ENCODE measurements at regions not wholly inside any gene's neighbourhood (a gene's known extent, or its start where the extent isn't known, plus 50 kb on each side); places are given as distances from the start of the nearest gene placed in this dataset.

GRCh38 chr2:189252991-189253675 is 73.6 kb upstream of the COL5A2 start:
- Histone ChIP-seq H3K9me3 (ENCODE audit: control insufficient read depth, low read length) (no peaks in the 10 kb centered on the region), H3K27ac (ENCODE audit: insufficient read depth, low read depth, low read length, poor library complexity, severe bottlenecking) (no peak overlapping the region), H3K36me3 (ENCODE audit: control insufficient read depth, insufficient read depth, low read length) (no peaks in the 10 kb centered on the region), H3K27me3 (ENCODE audit: control insufficient read depth, insufficient read depth, low read length, poor library complexity, severe bottlenecking) (no peaks in the 10 kb centered on the region), H3K4me1 (ENCODE audit: control insufficient read depth, insufficient read depth, low read length) (no peaks in the 10 kb centered on the region), H3K4me3 (ENCODE audit: insufficient read depth, low read depth, low read length) (no peak overlapping the region)
- 91 to 92% methylated on average over 6 of the region's 6 CpGs for WGBS, 2 experiments

GRCh38 chr2:189253836-189254235 is 74.3 kb upstream of the COL5A2 start:
- H3K36me3 ChIP-seq (ENCODE audit: control insufficient read depth, insufficient read depth, low read length), result no peaks in the 10 kb centered on the region
- no peaks in the 10 kb centered on the region for H3K9me3 ChIP-seq (ENCODE audit: control insufficient read depth, low read length)
- no peaks in the 10 kb centered on the region for H3K4me1 ChIP-seq (ENCODE audit: control insufficient read depth, insufficient read depth, low read length)
- H3K27me3 ChIP-seq (ENCODE audit: control insufficient read depth, insufficient read depth, low read length, poor library complexity, severe bottlenecking), result no peaks in the 10 kb centered on the region
- H3K4me3 ChIP-seq (ENCODE audit: insufficient read depth, low read depth, low read length), result no peak overlapping the region
- H3K27ac ChIP-seq (ENCODE audit: insufficient read depth, low read depth, low read length, poor library complexity, severe bottlenecking), result no peak overlapping the region

- H3K4me1 ChIP-seq (ENCODE audit: control insufficient read depth, insufficient read depth, low read length), result no peaks in the 10 kb centered on the region
- H3K4me3 ChIP-seq (ENCODE audit: insufficient read depth, low read depth, low read length), result no peak overlapping the region
- no peaks in the 10 kb centered on the region for H3K27me3 ChIP-seq (ENCODE audit: control insufficient read depth, insufficient read depth, low read length, poor library complexity, severe bottlenecking)
- WGBS, 2 experiments, result 80 to 88% methylated on average over 4 of the region's 4 CpGs
- no peaks in the 10 kb centered on the region for H3K9me3 ChIP-seq (ENCODE audit: control insufficient read depth, low read length)
- no peak overlapping the region for H3K27ac ChIP-seq (ENCODE audit: insufficient read depth, low read depth, low read length, poor library complexity, severe bottlenecking)
- no peaks in the 10 kb centered on the region for H3K36me3 ChIP-seq (ENCODE audit: control insufficient read depth, insufficient read depth, low read length)
Observed at GRCh38 chr2:189254268-189254883, 74.8 kb upstream of the COL5A2 start.

- Histone ChIP-seq H3K27me3 (ENCODE audit: control insufficient read depth, insufficient read depth, low read length, poor library complexity, severe bottlenecking) (no peaks in the 10 kb centered on the region), H3K4me3 (ENCODE audit: insufficient read depth, low read depth, low read length) (no peak overlapping the region), H3K9me3 (ENCODE audit: control insufficient read depth, low read length) (no peaks in the 10 kb centered on the region), H3K4me1 (ENCODE audit: control insufficient read depth, insufficient read depth, low read length) (no peaks in the 10 kb centered on the region), H3K27ac (ENCODE audit: insufficient read depth, low read depth, low read length, poor library complexity, severe bottlenecking) (no peak overlapping the region), H3K36me3 (ENCODE audit: control insufficient read depth, insufficient read depth, low read length) (no peaks in the 10 kb centered on the region)
- WGBS, 2 experiments, result 96 to 100% methylated on average over 2 to 3 of the region's 3 CpGs
Observed at GRCh38 chr2:189255711-189256110, 76.2 kb upstream of the COL5A2 start.

GRCh38 chr2:189258616-189259365 is 79.2 kb upstream of the COL5A2 start:
- Histone ChIP-seq H3K36me3 (ENCODE audit: control insufficient read depth, insufficient read depth, low read length) (no peaks in the 10 kb centered on the region), H3K4me3 (ENCODE audit: insufficient read depth, low read depth, low read length) (no peak overlapping the region), H3K27me3 (ENCODE audit: control insufficient read depth, insufficient read depth, low read length, poor library complexity, severe bottlenecking) (no peaks in the 10 kb centered on the region), H3K4me1 (ENCODE audit: control insufficient read depth, insufficient read depth, low read length) (no peaks in the 10 kb centered on the region), H3K9me3 (ENCODE audit: control insufficient read depth, low read length) (no peaks in the 10 kb centered on the region), H3K27ac (ENCODE audit: insufficient read depth, low read depth, low read length, poor library complexity, severe bottlenecking) (no peak overlapping the region)
- 92 to 93% methylated on average over 6 of the region's 6 CpGs for WGBS, 2 experiments

GRCh38 chr2:189260361-189260814 is 80.8 kb upstream of the COL5A2 start:
- no peak overlapping the region for H3K27ac ChIP-seq (ENCODE audit: insufficient read depth, low read depth, low read length, poor library complexity, severe bottlenecking)
- no peaks in the 10 kb centered on the region for H3K27me3 ChIP-seq (ENCODE audit: control insufficient read depth, insufficient read depth, low read length, poor library complexity, severe bottlenecking)
- H3K36me3 ChIP-seq (ENCODE audit: control insufficient read depth, insufficient read depth, low read length), result no peaks in the 10 kb centered on the region
- 86 to 91% methylated on average over 3 of the region's 3 CpGs for WGBS, 2 experiments
- no peak overlapping the region for H3K4me3 ChIP-seq (ENCODE audit: insufficient read depth, low read depth, low read length)
- H3K4me1 ChIP-seq (ENCODE audit: control insufficient read depth, insufficient read depth, low read length), result no peaks in the 10 kb centered on the region
- no peaks in the 10 kb centered on the region for H3K9me3 ChIP-seq (ENCODE audit: control insufficient read depth, low read length)

- Histone ChIP-seq H3K4me3 (ENCODE audit: insufficient read depth, low read depth, low read length) (no peak overlapping the region), H3K9me3 (ENCODE audit: control insufficient read depth, low read length) (no peaks in the 10 kb centered on the region), H3K36me3 (ENCODE audit: control insufficient read depth, insufficient read depth, low read length) (no peaks in the 10 kb centered on the region), H3K27me3 (ENCODE audit: control insufficient read depth, insufficient read depth, low read length, poor library complexity, severe bottlenecking) (no peaks in the 10 kb centered on the region), H3K4me1 (ENCODE audit: control insufficient read depth, insufficient read depth, low read length) (no peaks in the 10 kb centered on the region), H3K27ac (ENCODE audit: insufficient read depth, low read depth, low read length, poor library complexity, severe bottlenecking) (no peak overlapping the region)
- WGBS, 2 experiments, result 88 to 91% methylated on average over 2 of the region's 2 CpGs
Observed at GRCh38 chr2:189261431-189261841, 81.9 kb upstream of the COL5A2 start.

GRCh38 chr2:189261916-189262315 is 82.4 kb upstream of the COL5A2 start:
- WGBS, 2 experiments, result 94% methylated on average over 1 of the region's 1 CpG; no CpG with 5 or more reads in 1 of the 2 experiments

GRCh38 chr2:189265696-189266320 is 86.2 kb upstream of the COL5A2 start:
- H3K36me3 ChIP-seq (ENCODE audit: control insufficient read depth, insufficient read depth, low read length), result no peaks in the 10 kb centered on the region
- no peak overlapping the region for H3K4me3 ChIP-seq (ENCODE audit: insufficient read depth, low read depth, low read length)
- H3K9me3 ChIP-seq (ENCODE audit: control insufficient read depth, low read length), result no peaks in the 10 kb centered on the region
- H3K27me3 ChIP-seq (ENCODE audit: control insufficient read depth, insufficient read depth, low read length, poor library complexity, severe bottlenecking), result no peaks in the 10 kb centered on the region
- WGBS, 2 experiments, result 80 to 97% methylated on average over 2 to 3 of the region's 3 CpGs
- H3K27ac ChIP-seq (ENCODE audit: insufficient read depth, low read depth, low read length, poor library complexity, severe bottlenecking), result no peak overlapping the region
- no peaks in the 10 kb centered on the region for H3K4me1 ChIP-seq (ENCODE audit: control insufficient read depth, insufficient read depth, low read length)

More at GRCh38 chr2:189261916-189262315, 82.4 kb upstream of the COL5A2 start:
- no peaks in the 10 kb centered on the region for H3K36me3 ChIP-seq (ENCODE audit: control insufficient read depth, insufficient read depth, low read length)
- H3K4me3 ChIP-seq (ENCODE audit: insufficient read depth, low read depth, low read length), result no peak overlapping the region
- no peak overlapping the region for H3K27ac ChIP-seq (ENCODE audit: insufficient read depth, low read depth, low read length, poor library complexity, severe bottlenecking)
- no peaks in the 10 kb centered on the region for H3K27me3 ChIP-seq (ENCODE audit: control insufficient read depth, insufficient read depth, low read length, poor library complexity, severe bottlenecking)
- H3K4me1 ChIP-seq (ENCODE audit: control insufficient read depth, insufficient read depth, low read length), result no peaks in the 10 kb centered on the region
- H3K9me3 ChIP-seq (ENCODE audit: control insufficient read depth, low read length), result no peaks in the 10 kb centered on the region

GRCh38 chr2:189267491-189267890 is 87.9 kb upstream of the COL5A2 start:
- no peak overlapping the region for H3K4me3 ChIP-seq (ENCODE audit: insufficient read depth, low read depth, low read length)
- no peak overlapping the region for H3K27ac ChIP-seq (ENCODE audit: insufficient read depth, low read depth, low read length, poor library complexity, severe bottlenecking)
- H3K9me3 ChIP-seq (ENCODE audit: control insufficient read depth, low read length), result no peaks in the 10 kb centered on the region
- WGBS, 2 experiments, result 100% methylated on average over 1 of the region's 2 CpGs
- no peaks in the 10 kb centered on the region for H3K4me1 ChIP-seq (ENCODE audit: control insufficient read depth, insufficient read depth, low read length)
- H3K36me3 ChIP-seq (ENCODE audit: control insufficient read depth, insufficient read depth, low read length), result no peaks in the 10 kb centered on the region
- H3K27me3 ChIP-seq (ENCODE audit: control insufficient read depth, insufficient read depth, low read length, poor library complexity, severe bottlenecking), result no peaks in the 10 kb centered on the region
